Smooth muscle cell of the brain vasculature (primary cell): ENCODE measurements at regions not wholly inside any gene's neighbourhood (a gene's known extent, or its start where the extent isn't known, plus 50 kb on each side); places are given as distances from the start of the nearest gene placed in this dataset.
"Not testable (repeated sequence)": the region's sequence is repeated elsewhere in the genome, so short reads cannot be mapped to it uniquely, and the experiment has no call there.

Experiments
- DNase-seq: peaks from one replicate; pipeline ENCODE4 v3.0.0-alpha.2; 2012; ENCODE audit warnings: low read depth, low spot score

GRCh38 chr7:118794419-118794818 lies 569.9 kb downstream of the ANKRD7 start:
- DNase-seq = no peak

GRCh38 chr7:118801366-118801765 lies 576.9 kb downstream of the ANKRD7 start:
- no peak for DNase-seq

GRCh38 chr7:118802726-118803125 lies 578.2 kb downstream of the ANKRD7 start:
- DNase-seq = no peak

GRCh38 chr7:118826246-118826645 lies 601.7 kb downstream of the ANKRD7 start:
- DNase-seq = no peak

GRCh38 chr7:118836933-118837332 lies 612.4 kb downstream of the ANKRD7 start:
- DNase-seq = no peak

- no peak for DNase-seq
Measured at GRCh38 chr7:118839515-118839914, 615.0 kb downstream of the ANKRD7 start.

GRCh38 chr7:118843456-118843855 lies 619.0 kb downstream of the ANKRD7 start:
- DNase-seq = no peak

- DNase-seq = no peak
Measured at GRCh38 chr7:118844748-118845147, 620.2 kb downstream of the ANKRD7 start.

- no peak for DNase-seq
Measured at GRCh38 chr7:118845791-118846190, 621.3 kb downstream of the ANKRD7 start.

- no peak for DNase-seq
Measured at GRCh38 chr7:118846977-118847376, 622.5 kb downstream of the ANKRD7 start.

- DNase-seq = no peak
Measured at GRCh38 chr7:118855290-118855689, 630.8 kb downstream of the ANKRD7 start.

GRCh38 chr7:118858651-118859149 lies 634.2 kb downstream of the ANKRD7 start:
- DNase-seq = no peak

GRCh38 chr7:118861581-118861980 lies 637.1 kb downstream of the ANKRD7 start:
- no peak for DNase-seq

GRCh38 chr7:118862740-118863139 lies 638.2 kb downstream of the ANKRD7 start:
- no peak for DNase-seq

- DNase-seq = no peak
Measured at GRCh38 chr7:118863966-118864365, 639.5 kb downstream of the ANKRD7 start.

GRCh38 chr7:118867860-118868259 lies 643.4 kb downstream of the ANKRD7 start:
- DNase-seq = no peak

GRCh38 chr7:118869141-118869540 lies 644.6 kb downstream of the ANKRD7 start:
- not testable (repeated sequence) for DNase-seq

- no peak for DNase-seq
Measured at GRCh38 chr7:118870187-118870586, 645.7 kb downstream of the ANKRD7 start.

- DNase-seq = no peak
Measured at GRCh38 chr7:118872568-118872967, 648.1 kb downstream of the ANKRD7 start.

GRCh38 chr7:118877187-118877586 lies 652.7 kb downstream of the ANKRD7 start:
- no peak for DNase-seq

- no peak for DNase-seq
Measured at GRCh38 chr7:118878336-118878735, 653.8 kb downstream of the ANKRD7 start.

GRCh38 chr7:118898284-118898683 lies 673.8 kb downstream of the ANKRD7 start:
- no peak for DNase-seq

- no peak for DNase-seq
Measured at GRCh38 chr7:118902600-118902999, 678.1 kb downstream of the ANKRD7 start.

GRCh38 chr7:118907911-118908527 lies 683.5 kb downstream of the ANKRD7 start:
- no peak for DNase-seq
